HuH-7 (cell line): ENCODE measurements at regions not wholly inside any gene's neighbourhood (a gene's known extent, or its start where the extent isn't known, plus 50 kb on each side); places are given as distances from the start of the nearest gene placed in this dataset.

Source experiments
- DNase-seq: peaks from one replicate; pipeline ENCODE4 v3.0.0; 2011; ENCODE audit warnings: low spot score

- no peak for DNase-seq
These were observed 83.3 kb upstream of the PRDM11 start for GRCh38 chr11:45062974-45063635.

GRCh38 chr11:45063669-45064068, 82.8 kb upstream of the PRDM11 start:
- no peak for DNase-seq

GRCh38 chr11:45067966-45068365, 78.5 kb upstream of the PRDM11 start:
- no peak for DNase-seq

- DNase-seq, result no peak
These were observed 75.2 kb upstream of the PRDM11 start for GRCh38 chr11:45071232-45071631.

GRCh38 chr11:45073685-45074141, 72.7 kb upstream of the PRDM11 start:
- no peak for DNase-seq

- no peak for DNase-seq
These were observed 70.9 kb upstream of the PRDM11 start for GRCh38 chr11:45075519-45075918.

- no peak for DNase-seq
These were observed 70.5 kb upstream of the PRDM11 start for GRCh38 chr11:45075952-45076351.

GRCh38 chr11:45076761-45077160, 69.7 kb upstream of the PRDM11 start:
- no peak for DNase-seq

- no peak for DNase-seq
These were observed 68.0 kb upstream of the PRDM11 start for GRCh38 chr11:45078236-45079074.

GRCh38 chr11:45079075-45079444, 67.4 kb upstream of the PRDM11 start:
- DNase-seq, result no peak

- DNase-seq, result no peak
These were observed 66.9 kb upstream of the PRDM11 start for GRCh38 chr11:45079567-45079942.

GRCh38 chr11:45079943-45080719, 66.3 kb upstream of the PRDM11 start:
- no peak for DNase-seq

- DNase-seq, result no peak
These were observed 63.5 kb upstream of the PRDM11 start for GRCh38 chr11:45082744-45083543.

- DNase-seq, result peak; percentile 54
These were observed 62.8 kb upstream of the PRDM11 start for GRCh38 chr11:45083544-45084087.

GRCh38 chr11:45085646-45086501, 60.6 kb upstream of the PRDM11 start:
- DNase-seq, result no peak

- no peak for DNase-seq
These were observed 59.9 kb upstream of the PRDM11 start for GRCh38 chr11:45086526-45086925.

GRCh38 chr11:45087086-45087899, 59.1 kb upstream of the PRDM11 start:
- DNase-seq, result no peak

- no peak for DNase-seq
These were observed 58.6 kb upstream of the PRDM11 start for GRCh38 chr11:45087900-45088160.

- DNase-seq, result no peak
These were observed 57.2 kb upstream of the PRDM11 start for GRCh38 chr11:45089251-45089650.
